HG03039 (cell line): ENCODE measurements at regions not wholly inside any gene's neighbourhood (a gene's known extent, or its start where the extent isn't known, plus 50 kb on each side); places are given as distances from the start of the nearest gene placed in this dataset.
"Not testable (repeated sequence)": the region's sequence is repeated elsewhere in the genome, so short reads cannot be mapped to it uniquely, and the experiment has no call there.

Experiments used
- ATAC-seq: cut with Tn5 transposase; IDR thresholded peaks from one replicate; pipeline ENCODE4 v1.9.1; 2021; ENCODE audit warnings: mild to moderate bottlenecking, moderate library complexity; ENCODE audit not compliant: unreplicated experiment

GRCh38 chr12:105622846-105623736 lies 292.6 kb downstream of the C12orf75 start:
- no peak for ATAC-seq

GRCh38 chr12:105626653-105627052 lies 296.2 kb downstream of the C12orf75 start:
- ATAC-seq = no peak

DNA sequence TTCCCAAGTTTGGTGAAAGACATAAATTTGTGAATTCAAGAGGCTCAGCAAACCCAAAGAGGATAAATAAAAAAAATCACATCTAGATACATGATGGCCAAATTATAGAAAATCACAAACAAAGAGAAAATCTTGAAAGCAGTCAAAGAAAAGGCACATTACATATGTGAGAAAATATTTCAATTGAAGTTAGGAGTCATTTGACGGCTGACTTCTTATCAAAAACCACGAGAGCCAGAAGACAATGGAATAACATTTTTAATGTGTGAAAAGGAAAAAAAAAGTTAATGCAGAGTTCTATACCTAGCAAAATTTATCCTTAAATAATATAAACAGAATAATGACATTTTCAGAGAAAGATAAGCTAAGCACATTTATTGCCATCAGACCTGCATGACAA lies 307.0 kb downstream of the C12orf75 start:
- ATAC-seq = no peak

GRCh38 chr12:105640761-105641160 lies 310.3 kb downstream of the C12orf75 start:
- ATAC-seq = no peak

GRCh38 chr12:105641749-105642148 lies 311.3 kb downstream of the C12orf75 start:
- ATAC-seq = no peak

- no peak for ATAC-seq
Measured at GRCh38 chr12:105644770-105645169, 314.3 kb downstream of the C12orf75 start.

DNA sequence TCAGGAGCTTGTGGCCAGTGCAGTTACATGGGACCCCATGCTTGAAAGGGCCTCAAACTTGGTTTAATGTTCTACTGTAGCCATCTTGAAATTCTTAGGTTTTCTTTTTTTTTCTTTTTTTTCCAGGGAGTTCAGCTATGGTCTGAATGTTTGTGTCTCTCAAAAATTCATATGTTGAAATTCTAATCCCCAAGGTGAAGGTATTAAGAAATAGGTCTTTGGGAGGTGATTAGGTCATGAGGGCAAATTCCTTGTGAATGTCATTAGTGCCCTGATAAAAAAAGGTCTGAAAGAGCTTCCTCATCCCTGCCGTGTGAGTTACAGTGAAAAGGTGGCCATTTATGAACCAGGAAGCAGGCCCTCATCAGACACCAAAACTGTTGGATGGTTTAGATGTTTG lies 324.1 kb downstream of the C12orf75 start:
- no peak for ATAC-seq

- no peak for ATAC-seq
Measured at GRCh38 chr12:105658389-105658788, 327.9 kb downstream of the C12orf75 start.

- no peak for ATAC-seq
Measured at GRCh38 chr12:105659355-105660075, 329.0 kb downstream of the C12orf75 start.

GRCh38 chr12:105664765-105665164 lies 334.3 kb downstream of the C12orf75 start:
- not testable (repeated sequence) for ATAC-seq

GRCh38 chr12:105665366-105665765 lies 334.9 kb downstream of the C12orf75 start:
- ATAC-seq = no peak

GRCh38 chr12:105667973-105668743 lies 337.7 kb downstream of the C12orf75 start:
- ATAC-seq = no peak

DNA sequence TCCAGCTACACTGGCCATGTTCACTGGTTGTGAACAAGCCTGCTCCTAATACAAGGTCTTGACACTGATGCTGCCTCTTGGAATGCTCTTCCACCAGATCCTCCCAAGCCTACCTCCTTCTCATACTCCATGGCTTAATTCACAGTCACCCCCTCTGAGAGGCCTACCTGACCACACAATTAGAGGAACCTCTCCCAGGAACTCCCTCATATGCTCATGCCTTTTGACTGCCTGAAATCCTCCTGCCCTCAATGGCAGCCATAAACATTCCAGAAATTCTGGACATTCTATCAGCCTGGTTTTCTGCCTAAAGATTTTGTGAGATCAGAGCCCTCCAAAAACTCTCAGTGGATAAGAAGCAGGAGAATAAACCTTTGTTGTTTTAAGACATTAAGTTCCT lies 340.2 kb downstream of the C12orf75 start:
- ATAC-seq = no peak

- ATAC-seq = no peak
Measured at GRCh38 chr12:105671720-105672119, 341.2 kb downstream of the C12orf75 start.

DNA sequence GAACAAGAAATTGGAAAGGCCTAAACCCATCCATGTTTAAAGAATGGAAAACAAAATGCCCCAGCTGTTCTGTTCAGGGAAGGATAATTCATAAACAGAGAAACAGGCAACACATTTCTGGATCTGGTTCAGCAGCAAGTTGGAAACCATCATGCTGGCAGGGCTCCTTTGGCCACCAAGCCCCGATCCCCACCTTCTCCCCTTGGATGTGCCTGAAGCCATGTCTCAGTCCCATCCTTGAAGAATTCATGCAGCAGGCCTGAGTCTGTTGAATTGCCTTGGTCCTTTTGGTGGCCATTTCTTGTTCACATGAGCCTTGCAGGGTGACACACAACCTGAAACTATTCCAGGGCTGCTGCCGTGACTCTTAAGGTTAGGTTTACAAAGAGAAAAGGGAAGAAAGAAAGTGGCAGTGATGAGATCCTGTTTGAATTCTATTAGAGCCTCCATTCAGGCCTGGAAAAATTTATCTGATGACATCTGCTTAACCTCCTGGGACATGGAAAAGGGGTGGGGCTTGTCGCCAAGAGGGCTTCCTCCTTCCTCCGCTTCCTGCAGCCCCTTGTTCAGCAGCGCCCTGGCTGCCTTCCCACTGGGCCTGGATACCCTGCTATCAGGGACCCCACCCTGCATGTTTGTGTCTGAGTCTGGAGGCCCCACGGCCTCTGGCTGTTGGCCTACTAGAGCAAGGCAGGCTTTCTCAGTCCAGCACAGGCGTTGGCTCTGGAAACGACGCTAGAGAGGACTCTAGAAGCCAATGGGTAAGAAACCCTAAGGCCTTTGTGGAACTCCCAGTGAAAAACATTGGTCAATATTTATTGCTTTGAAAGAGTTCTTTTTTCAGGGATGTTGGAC lies 341.9 kb downstream of the C12orf75 start:
- ATAC-seq = no peak

DNA sequence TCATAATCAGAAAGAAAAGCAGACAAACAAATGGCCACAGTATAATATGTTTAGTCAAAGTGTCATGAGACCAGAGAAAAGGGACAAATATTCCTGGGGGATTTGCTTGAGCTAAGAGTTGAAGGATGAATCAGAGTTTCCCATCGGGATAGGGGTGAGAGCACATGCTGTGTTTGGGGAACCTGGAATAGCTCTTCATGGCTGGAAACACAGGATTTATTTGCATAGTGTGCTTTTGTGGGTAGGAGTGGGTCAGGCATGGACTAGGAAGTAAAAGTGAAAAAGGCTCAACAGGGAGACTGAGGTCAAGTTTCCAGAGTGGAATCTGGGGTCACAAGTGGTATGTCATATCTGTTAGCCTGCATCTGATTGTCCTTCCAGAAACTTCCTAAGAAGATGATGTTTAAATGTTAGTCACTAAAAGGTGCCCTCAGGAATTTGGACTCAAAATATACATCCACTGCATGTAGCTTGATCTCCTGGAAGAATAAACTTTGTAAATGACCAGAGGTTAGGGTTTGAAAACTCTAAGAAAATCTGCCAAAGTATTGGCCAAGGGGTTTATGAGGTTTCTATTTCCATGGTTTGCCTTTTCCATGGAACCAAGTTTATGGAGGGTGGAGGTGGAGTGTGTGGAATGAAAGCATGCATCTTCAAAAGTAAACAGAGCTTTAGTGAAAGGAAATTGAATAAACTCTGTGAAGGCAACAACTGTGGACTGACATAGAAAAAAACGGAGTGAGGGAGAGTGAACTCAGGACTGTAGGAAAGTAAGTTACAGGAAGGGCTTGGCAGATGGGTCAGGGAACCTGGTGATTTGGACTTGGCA lies 344.6 kb downstream of the C12orf75 start:
- no peak for ATAC-seq

DNA sequence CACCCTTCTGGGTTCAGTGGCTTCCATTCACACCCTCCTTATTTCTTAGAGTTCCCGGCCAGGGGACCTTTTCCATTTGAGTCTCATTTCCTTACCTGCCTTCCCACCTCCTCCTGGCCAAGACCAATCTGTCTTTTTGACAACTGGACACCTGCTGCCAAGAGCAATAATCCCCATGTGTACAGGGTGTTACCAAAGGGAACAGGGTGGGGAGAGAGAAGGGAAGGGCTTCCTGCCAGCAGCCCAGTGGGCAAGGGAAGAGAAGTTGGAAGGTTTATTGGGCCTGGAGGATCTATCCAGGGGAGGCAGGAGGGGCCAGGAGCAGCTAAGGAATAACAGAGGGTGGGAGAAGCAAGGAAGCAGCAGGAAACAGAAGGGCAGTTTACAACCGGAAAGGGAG lies 346.2 kb downstream of the C12orf75 start:
- no peak for ATAC-seq

- ATAC-seq = no peak
Measured at GRCh38 chr12:105677672-105678071, 347.2 kb downstream of the C12orf75 start.

- no peak for ATAC-seq
Measured at GRCh38 chr12:105679982-105680381, 349.5 kb downstream of the C12orf75 start.

- no peak for ATAC-seq
Measured at GRCh38 chr12:105681341-105681740, 350.9 kb downstream of the C12orf75 start.
